ENCODE measurements at regions not wholly inside any gene's neighbourhood (a gene's known extent, or its start where the extent isn't known, plus 50 kb on each side); places are given as distances from the start of the nearest gene placed in this dataset.
"Not testable (repeated sequence)": the region's sequence is repeated elsewhere in the genome, so short reads cannot be mapped to it uniquely, and the experiment has no call there.

DNA sequence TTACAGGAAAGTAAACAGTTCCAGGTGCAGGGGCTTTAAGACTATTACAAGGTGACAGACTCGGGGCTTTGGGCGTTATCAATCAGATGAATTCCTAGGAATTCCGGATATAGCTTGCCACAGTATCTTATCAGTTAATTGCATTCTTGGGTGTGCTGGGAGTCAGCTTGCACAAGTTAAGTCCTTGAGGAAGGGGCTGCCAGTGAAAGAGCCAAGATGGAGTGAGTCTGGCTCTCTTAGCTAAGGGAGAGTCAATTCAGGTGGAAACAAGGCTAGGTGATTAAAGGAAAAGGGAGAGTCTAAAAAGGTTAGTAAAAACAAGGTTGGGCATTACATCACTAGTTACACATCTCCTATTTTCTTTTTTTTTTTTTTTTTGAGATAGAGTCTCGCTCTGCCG is 199.8 kb upstream of the PRSS16 start:
- H4K5ac ChIP-seq (ENCODE audit: insufficient read length, low read depth, low read length); H3K23ac ChIP-seq (ENCODE audit: insufficient read length, low read depth, low read length); H3K9ac ChIP-seq (ENCODE audit: extremely low read depth, insufficient read length, low read length); H3K4ac ChIP-seq (ENCODE audit: low read depth, low read length); H4K8ac ChIP-seq (replicated peaks; ENCODE audit: insufficient read length, low read depth, low read length); H3K27ac Mint-ChIP-seq; H3K14ac ChIP-seq (ENCODE audit: insufficient read depth, low read length); H3K27me3 Mint-ChIP-seq (ENCODE audit: low read depth); H3T11ph ChIP-seq (ENCODE audit: low read length); H2BK15ac ChIP-seq (ENCODE audit: low read depth, low read length); H4K20me1 ChIP-seq (ENCODE audit: control insufficient read depth, insufficient read depth, insufficient read length); H2AK5ac ChIP-seq (ENCODE audit: insufficient read length, low read length); H3K9me3 ChIP-seq (ENCODE audit: control insufficient read depth, low read depth, low read length); H2BK5ac ChIP-seq (ENCODE audit: insufficient read length, low read length); H3K4me2 ChIP-seq (ENCODE audit: insufficient read depth, insufficient read length, low read length); H3K18ac ChIP-seq (ENCODE audit: insufficient read length, low read depth, low read length); H3K4me1 ChIP-seq (ENCODE audit: insufficient read depth, low read length); H3K27ac ChIP-seq (ENCODE audit: insufficient read length, low read depth, low read length); H2BK20ac ChIP-seq (ENCODE audit: low read depth, low read length, poor library complexity, severe bottlenecking); H2BK120ac ChIP-seq (ENCODE audit: low read depth, low read length, poor library complexity, severe bottlenecking); H2BK12ac ChIP-seq (ENCODE audit: insufficient read length, low read depth, low read length); H3K4me3 Mint-ChIP-seq; H3K79me2 ChIP-seq (ENCODE audit: insufficient read depth, low read length); H3K36me3 Mint-ChIP-seq (ENCODE audit: insufficient read depth in 1 of 3, low read depth in 3 of 3); H3K9me3 Mint-ChIP-seq; H3K56ac ChIP-seq (ENCODE audit: insufficient read length, low read depth, low read length); DNase-seq; H3K27me3 ChIP-seq (ENCODE audit: insufficient read depth, low read length); H3K23me2 ChIP-seq (ENCODE audit: insufficient read length, low read depth, low read length, poor library complexity, severe bottlenecking); H3K79me1 ChIP-seq (ENCODE audit: insufficient read depth, low read depth, low read length, poor library complexity, severe bottlenecking); H2AFZ ChIP-seq (ENCODE audit: low read length); H4K91ac ChIP-seq (ENCODE audit: insufficient read length, low read depth, low read length): not testable (repeated sequence)
- no CpG with 5 or more reads among the region's 5 CpGs for WGBS (ENCODE audit: extremely low coverage, insufficient read length, low lambda C conversion rate)
- peaks cover 6 to 12% of the 10 kb centered on the region in 2 experiments for H3K4me1 Mint-ChIP-seq
